HG02981 (cell line): ENCODE measurements at regions not wholly inside any gene's neighbourhood (a gene's known extent, or its start where the extent isn't known, plus 50 kb on each side); places are given as distances from the start of the nearest gene placed in this dataset.

Source experiments
- ATAC-seq: cut with Tn5 transposase; IDR thresholded peaks from one replicate; pipeline ENCODE4 v1.9.1; 2021; ENCODE audit warnings: mild to moderate bottlenecking, moderate library complexity; ENCODE audit not compliant: unreplicated experiment

- ATAC-seq, result no peak
Measured at GRCh38 chr3:59653405-59654122, 603.7 kb upstream of the CFAP20DC start.

- no peak for ATAC-seq
Measured at GRCh38 chr3:59644479-59645402, 594.9 kb upstream of the CFAP20DC start.

GRCh38 chr3:59641169-59641899, 591.5 kb upstream of the CFAP20DC start:
- ATAC-seq, result no peak

- ATAC-seq, result no peak
Measured at GRCh38 chr3:59632760-59633573, 583.1 kb upstream of the CFAP20DC start.

- ATAC-seq, result no peak
Measured at GRCh38 chr3:59631482-59631881, 581.7 kb upstream of the CFAP20DC start.

GRCh38 chr3:59621037-59621436, 571.2 kb upstream of the CFAP20DC start:
- no peak for ATAC-seq

GRCh38 chr3:59620325-59620724, 570.5 kb upstream of the CFAP20DC start:
- ATAC-seq, result no peak

GRCh38 chr3:59612444-59612715, 562.6 kb upstream of the CFAP20DC start:
- ATAC-seq, result no peak

- ATAC-seq, result no peak
Measured at GRCh38 chr3:59611649-59612443, 562.0 kb upstream of the CFAP20DC start.

GRCh38 chr3:59609657-59610348, 560.0 kb upstream of the CFAP20DC start:
- no peak for ATAC-seq

GRCh38 chr3:59608356-59608755, 558.5 kb upstream of the CFAP20DC start:
- no peak for ATAC-seq

- no peak for ATAC-seq
Measured at GRCh38 chr3:59607656-59608055, 557.8 kb upstream of the CFAP20DC start.

GRCh38 chr3:59606638-59607266, 556.9 kb upstream of the CFAP20DC start:
- no peak for ATAC-seq

GRCh38 chr3:59605944-59606534, 556.2 kb upstream of the CFAP20DC start:
- no peak for ATAC-seq

GRCh38 chr3:59605318-59605717, 555.5 kb upstream of the CFAP20DC start:
- no peak for ATAC-seq

GRCh38 chr3:59601486-59601885, 551.7 kb upstream of the CFAP20DC start:
- ATAC-seq, result no peak

GRCh38 chr3:59600631-59601030, 550.8 kb upstream of the CFAP20DC start:
- ATAC-seq, result no peak

GRCh38 chr3:59596741-59597140, 546.9 kb upstream of the CFAP20DC start:
- ATAC-seq, result no peak

- no peak for ATAC-seq
Measured at GRCh38 chr3:59595830-59596229, 546.0 kb upstream of the CFAP20DC start.
